Osteoblast (primary cell): ENCODE measurements at regions not wholly inside any gene's neighbourhood (a gene's known extent, or its start where the extent isn't known, plus 50 kb on each side); places are given as distances from the start of the nearest gene placed in this dataset.

Experiments used
- DNase-seq: peaks from one replicate; pipeline ENCODE4 v3.0.0; 2011; ENCODE audit warnings: low spot score, mixed read lengths; ENCODE audit not compliant: insufficient read length; ENCODE audit errors: missing footprints
- H2AFZ ChIP-seq: 2 replicates; pipeline ENCODE4 v1.6.0; 2011; ENCODE audit warnings: mild to moderate bottlenecking, low read length
- H3K27ac ChIP-seq: 2 replicates; pipeline ENCODE4 v1.5.1; 2011; ENCODE audit warnings: mild to moderate bottlenecking, low read depth, low read length, moderate library complexity
- H3K27me3 ChIP-seq: 2 replicates; pipeline ENCODE4 v1.6.0; 2012; ENCODE audit warnings: mild to moderate bottlenecking, control low read depth, inconsistent platforms, low read length, moderate library complexity; ENCODE audit not compliant: insufficient read depth
- H3K36me3 ChIP-seq: 2 replicates; pipeline ENCODE4 v1.5.1; 2011; ENCODE audit warnings: mild to moderate bottlenecking, low read length, control low read depth, moderate library complexity; ENCODE audit not compliant: insufficient read depth
- H3K4me1 ChIP-seq: 2 replicates; pipeline ENCODE4 v1.5.1; 2011; ENCODE audit warnings: mild to moderate bottlenecking, low read length, control low read depth, moderate library complexity; ENCODE audit not compliant: insufficient read depth
- H3K4me2 ChIP-seq: 2 replicates; pipeline ENCODE4 v1.6.0; 2011; ENCODE audit warnings: mild to moderate bottlenecking, low read length; ENCODE audit not compliant: insufficient read depth
- H3K4me3 ChIP-seq: fragments of 200-600 bp; sonication (generic); 3 replicates; pipeline ENCODE4 v1.5.1; 2012; ENCODE audit warnings: mild to moderate bottlenecking, low read length, inconsistent platforms; ENCODE audit not compliant: insufficient read depth
- H3K79me2 ChIP-seq: 2 replicates; pipeline ENCODE4 v1.6.0; 2012; ENCODE audit warnings: mild to moderate bottlenecking, low read length, control low read depth, inconsistent platforms; ENCODE audit not compliant: insufficient read depth
- H3K9me3 ChIP-seq: 2 replicates; pipeline ENCODE4 v1.5.1; 2011; ENCODE audit warnings: low read depth, low read length, control low read depth
- H4K20me1 ChIP-seq: 2 replicates; pipeline ENCODE4 v1.6.0; 2012; ENCODE audit warnings: mild to moderate bottlenecking, low read length, control low read depth; ENCODE audit not compliant: insufficient read depth
- TF ChIP-seq, protein P1 (sequence below): IDR thresholded peaks from 2 replicates; pipeline ENCODE4 v1.5.1; 2011; ENCODE audit warnings: mild to moderate bottlenecking, low read depth, low read length, moderate library complexity; ENCODE audit errors: extremely low read depth

DNA sequence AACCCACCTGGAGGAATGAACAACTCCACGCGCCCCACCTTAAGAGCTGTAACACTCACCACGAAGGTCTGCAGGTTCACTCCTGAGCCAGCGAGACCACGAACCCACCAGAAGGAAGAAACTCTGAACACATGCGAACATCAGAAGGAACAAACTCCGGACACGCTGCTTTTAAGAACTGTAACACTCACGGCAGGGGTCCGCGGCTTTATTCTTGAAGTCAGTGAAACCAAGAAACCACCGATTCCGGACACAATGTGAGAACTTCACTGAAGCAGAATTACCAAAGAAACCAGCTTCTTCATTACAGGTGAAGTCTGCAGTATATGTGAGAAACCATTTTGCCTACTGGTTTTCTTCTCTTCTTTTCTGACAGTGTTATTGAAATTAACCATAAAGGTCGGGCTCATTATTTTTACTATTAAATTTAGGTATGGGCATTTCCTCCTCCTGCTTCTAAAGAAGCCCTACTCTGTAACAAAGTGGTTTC is 303.0 kb downstream of the KCNA4 start:
- Histone ChIP-seq H3K9me3 (no peaks in the 10 kb centered on the region), H3K27ac (no peak overlapping the region), H3K4me3 (no peak overlapping the region), H3K4me1 (no peaks in the 10 kb centered on the region), H3K36me3 (no peaks in the 10 kb centered on the region), H4K20me1 (no peaks in the 10 kb centered on the region), H3K27me3 (no peaks in the 10 kb centered on the region), H3K79me2 (no peaks in the 10 kb centered on the region), H2AFZ (no peak overlapping the region), H3K4me2 (no peak overlapping the region)
- no peak for DNase-seq
- TF ChIP-seq, protein P1, sequence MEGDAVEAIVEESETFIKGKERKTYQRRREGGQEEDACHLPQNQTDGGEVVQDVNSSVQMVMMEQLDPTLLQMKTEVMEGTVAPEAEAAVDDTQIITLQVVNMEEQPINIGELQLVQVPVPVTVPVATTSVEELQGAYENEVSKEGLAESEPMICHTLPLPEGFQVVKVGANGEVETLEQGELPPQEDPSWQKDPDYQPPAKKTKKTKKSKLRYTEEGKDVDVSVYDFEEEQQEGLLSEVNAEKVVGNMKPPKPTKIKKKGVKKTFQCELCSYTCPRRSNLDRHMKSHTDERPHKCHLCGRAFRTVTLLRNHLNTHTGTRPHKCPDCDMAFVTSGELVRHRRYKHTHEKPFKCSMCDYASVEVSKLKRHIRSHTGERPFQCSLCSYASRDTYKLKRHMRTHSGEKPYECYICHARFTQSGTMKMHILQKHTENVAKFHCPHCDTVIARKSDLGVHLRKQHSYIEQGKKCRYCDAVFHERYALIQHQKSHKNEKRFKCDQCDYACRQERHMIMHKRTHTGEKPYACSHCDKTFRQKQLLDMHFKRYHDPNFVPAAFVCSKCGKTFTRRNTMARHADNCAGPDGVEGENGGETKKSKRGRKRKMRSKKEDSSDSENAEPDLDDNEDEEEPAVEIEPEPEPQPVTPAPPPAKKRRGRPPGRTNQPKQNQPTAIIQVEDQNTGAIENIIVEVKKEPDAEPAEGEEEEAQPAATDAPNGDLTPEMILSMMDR: no peak

DNA sequence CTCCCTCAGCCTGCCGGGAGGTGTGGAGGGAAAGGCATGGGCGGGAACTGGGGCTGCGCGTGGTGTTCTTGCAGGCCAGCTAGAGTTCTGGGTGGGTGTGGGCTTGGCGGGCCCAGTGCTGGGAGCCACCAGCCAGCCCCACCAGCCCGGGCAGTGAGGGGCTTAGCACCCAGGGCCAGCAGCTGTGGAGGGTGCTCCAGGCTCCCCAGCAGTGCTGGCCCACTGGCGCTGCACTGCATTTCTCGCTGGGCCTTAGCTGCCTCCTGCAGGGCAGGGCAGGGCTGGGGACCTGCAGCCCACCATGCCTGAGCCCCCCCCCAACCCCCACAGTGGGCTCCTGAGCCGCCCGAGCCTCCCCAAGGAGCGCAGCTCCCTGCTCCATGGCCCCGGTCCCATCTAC is 304.2 kb downstream of the KCNA4 start:
- TF ChIP-seq, protein P1: no peak
- Histone ChIP-seq H4K20me1 (no peaks in the 10 kb centered on the region), H3K4me2 (no peak overlapping the region)

DNA sequence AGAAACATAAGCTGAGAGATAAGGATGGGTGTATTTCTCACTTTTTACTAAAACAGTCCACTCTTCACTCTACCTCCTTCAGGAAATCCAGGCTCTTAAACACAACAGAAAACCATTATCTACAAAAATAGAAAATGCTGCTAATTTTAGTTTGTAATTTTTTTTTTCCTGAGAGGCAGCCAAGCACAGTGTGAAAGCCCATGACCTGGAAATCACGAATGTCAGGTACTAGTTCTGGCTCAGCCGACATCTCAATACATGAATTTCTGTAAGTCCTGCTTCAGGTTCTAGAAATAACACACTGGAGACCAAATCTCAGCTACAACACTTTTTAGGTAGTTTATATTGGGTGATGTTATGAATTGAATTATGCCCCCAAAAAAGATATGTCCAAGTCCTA is 308.9 kb downstream of the KCNA4 start:
- Histone ChIP-seq H3K9me3 (no peaks in the 10 kb centered on the region), H3K36me3 (no peaks in the 10 kb centered on the region), H3K4me1 (no peaks in the 10 kb centered on the region), H4K20me1 (no peaks in the 10 kb centered on the region), H3K4me3 (no peak overlapping the region), H2AFZ (no peak overlapping the region), H3K79me2 (no peaks in the 10 kb centered on the region), H3K27ac (no peak overlapping the region), H3K27me3 (no peaks in the 10 kb centered on the region), H3K4me2 (no peak overlapping the region)
- TF ChIP-seq, protein P1: no peak
- no peak for DNase-seq

More for the DNA sequence above, 304.2 kb downstream of the KCNA4 start:
- no peaks in the 10 kb centered on the region for H3K9me3 ChIP-seq
- H3K4me3 ChIP-seq: no peak overlapping the region
- H2AFZ ChIP-seq: no peak overlapping the region
- no peak overlapping the region for H3K27ac ChIP-seq
- H3K4me1 ChIP-seq: no peaks in the 10 kb centered on the region
- no peaks in the 10 kb centered on the region for H3K27me3 ChIP-seq
- no peak for DNase-seq
- H3K79me2 ChIP-seq: no peaks in the 10 kb centered on the region
- no peaks in the 10 kb centered on the region for H3K36me3 ChIP-seq

DNA sequence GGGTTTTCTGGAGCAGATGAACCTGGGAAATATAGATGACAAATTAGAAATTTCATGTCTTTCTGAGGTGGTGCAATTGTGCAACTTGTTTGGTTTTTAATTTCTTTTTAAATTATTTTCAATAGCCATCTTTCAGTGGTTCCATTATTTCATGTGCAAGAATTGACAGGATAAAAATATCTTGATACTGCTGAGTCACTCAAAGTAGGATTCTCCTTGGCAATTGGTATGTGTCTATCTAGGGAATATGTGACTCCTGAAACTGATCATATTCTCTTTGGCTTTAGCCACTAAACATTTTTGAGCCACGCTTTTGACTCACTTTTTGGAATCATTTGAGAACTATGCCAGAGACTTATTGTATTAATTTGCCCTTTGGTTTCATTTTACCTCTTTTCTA is 331.5 kb downstream of the KCNA4 start:
- Histone ChIP-seq H3K4me2 (no peak overlapping the region), H2AFZ (no peak overlapping the region), H3K9me3 (no peaks in the 10 kb centered on the region), H4K20me1 (no peaks in the 10 kb centered on the region), H3K4me3 (no peak overlapping the region), H3K36me3 (no peaks in the 10 kb centered on the region), H3K27me3 (no peaks in the 10 kb centered on the region), H3K79me2 (no peaks in the 10 kb centered on the region), H3K27ac (no peak overlapping the region), H3K4me1 (no peaks in the 10 kb centered on the region)
- TF ChIP-seq, protein P1: no peak
- DNase-seq: peak; percentile 9
